GM23338 (cell line): ENCODE measurements at regions not wholly inside any gene's neighbourhood (a gene's known extent, or its start where the extent isn't known, plus 50 kb on each side); places are given as distances from the start of the nearest gene placed in this dataset.

Experiments
- ATAC-seq: fragments of 200-7000 bp; cut with Tn5 transposase; 3 replicates; pipeline ENCODE4 v1.9.1; 2020
- DNase-seq: peaks from one replicate; pipeline ENCODE4 v3.0.0-alpha.2; 2015; ENCODE audit warnings: low spot score
- H2AFZ ChIP-seq: fragments of 200-600 bp; sonication (generic); 2 replicates; pipeline ENCODE4 v1.8.0; 2016; ENCODE audit warnings: antibody characterized with exemption, mild to moderate bottlenecking, moderate library complexity
- H3F3A ChIP-seq: fragments of 200-600 bp; sonication (generic); replicated peaks from 2 replicates; pipeline ENCODE4 v1.8.0; 2017; ENCODE audit warnings: antibody characterized with exemption, mixed run types, low read depth
- H3K27ac ChIP-seq: fragments of 200-600 bp; sonication (generic); 2 replicates; pipeline ENCODE4 v1.6.1; 2016; ENCODE audit warnings: low read depth
- H3K27me3 ChIP-seq: fragments of 200-600 bp; sonication (generic); 2 replicates; pipeline ENCODE4 v1.8.0; 2016; ENCODE audit warnings: mild to moderate bottlenecking, mixed run types, moderate library complexity; ENCODE audit not compliant: insufficient read depth
- H3K36me3 ChIP-seq: fragments of 200-600 bp; sonication (generic); 2 replicates; pipeline ENCODE4 v1.8.0; 2016; ENCODE audit warnings: mild to moderate bottlenecking; ENCODE audit not compliant: insufficient read depth
- H3K4me1 ChIP-seq: fragments of 200-600 bp; sonication (generic); 2 replicates; pipeline ENCODE4 v1.8.0; 2016; ENCODE audit warnings: mild to moderate bottlenecking, moderate library complexity; ENCODE audit not compliant: insufficient read depth
- H3K4me2 ChIP-seq: fragments of 200-600 bp; sonication (generic); 2 replicates; pipeline ENCODE4 v1.7.1; 2017; ENCODE audit warnings: mixed run types
- H3K4me3 ChIP-seq: fragments of 200-600 bp; sonication (generic); 2 replicates; pipeline ENCODE4 v1.6.1; 2016; ENCODE audit warnings: mixed run types
- H3K79me2 ChIP-seq: fragments of 200-600 bp; sonication (generic); replicated peaks from 2 replicates; pipeline ENCODE4 v1.8.0; 2017; ENCODE audit warnings: mild to moderate bottlenecking; ENCODE audit not compliant: insufficient read depth
- H3K9me2 ChIP-seq: fragments of 200-600 bp; sonication (generic); 2 replicates; pipeline ENCODE4 v1.8.0; 2017; ENCODE audit not compliant: insufficient read depth
- H4K20me1 ChIP-seq: fragments of 200-600 bp; sonication (generic); replicated peaks from 2 replicates; pipeline ENCODE4 v1.8.0; 2017; ENCODE audit warnings: mild to moderate bottlenecking; ENCODE audit not compliant: insufficient read depth
- H3K27ac Mint-ChIP-seq: 2 replicates; pipeline ENCODE4 v1.8.0; 2020; ENCODE audit warnings: inconsistent platforms, mild to moderate bottlenecking, moderate library complexity, mixed read lengths
- H3K27me3 Mint-ChIP-seq: 3 replicates; pipeline ENCODE4 v1.8.0; 2022; ENCODE audit warnings: low read depth, mild to moderate bottlenecking, moderate library complexity, mixed read lengths, inconsistent platforms; ENCODE audit not compliant: insufficient read depth, poor library complexity
- H3K36me3 Mint-ChIP-seq: 3 replicates; pipeline ENCODE4 v1.8.0; 2021; ENCODE audit warnings: low read depth, mild to moderate bottlenecking, inconsistent platforms, moderate library complexity, mixed read lengths
- H3K4me1 Mint-ChIP-seq: 3 replicates; pipeline ENCODE4 v1.8.0; 2020; ENCODE audit warnings: mild to moderate bottlenecking, inconsistent platforms, mixed read lengths
- H3K4me3 Mint-ChIP-seq: 3 replicates; pipeline ENCODE4 v1.8.0; 2021; ENCODE audit warnings: moderate library complexity, mild to moderate bottlenecking, inconsistent platforms, mixed read lengths
- H3K9me3 Mint-ChIP-seq: 3 replicates; pipeline ENCODE4 v1.8.0; 2020; ENCODE audit warnings: moderate library complexity, mild to moderate bottlenecking, inconsistent platforms, mixed read lengths
- EZH2 ChIP-seq: fragments of 200-600 bp; sonication (generic); IDR thresholded peaks from one replicate; pipeline ENCODE4 v1.8.0; 2017; ENCODE audit warnings: antibody characterized with exemption, mild to moderate bottlenecking, low read depth; ENCODE audit not compliant: unreplicated experiment
- EZH2phosphoT487 ChIP-seq: fragments of 200-600 bp; sonication (generic); IDR thresholded peaks from one replicate; pipeline ENCODE4 v1.8.1; 2018; ENCODE audit warnings: antibody characterized with exemption; ENCODE audit not compliant: unreplicated experiment
- JUNB ChIP-seq: IDR thresholded peaks from one replicate; pipeline ENCODE4 v1.6.1; 2016; ENCODE audit warnings: antibody characterized with exemption; ENCODE audit not compliant: unreplicated experiment
- REST ChIP-seq: IDR thresholded peaks from one replicate; pipeline ENCODE4 v1.6.1; 2018; ENCODE audit warnings: antibody characterized with exemption; ENCODE audit not compliant: unreplicated experiment
- STAT1 ChIP-seq: IDR thresholded peaks from one replicate; pipeline ENCODE4 v1.6.1; 2016; ENCODE audit warnings: antibody characterized with exemption; ENCODE audit not compliant: unreplicated experiment
- ZNF114 ChIP-seq: fragments of 250-450 bp; sonication (Bioruptor Pico); IDR thresholded peaks from 2 replicates; pipeline ENCODE4 v1.5.0; 2020; ENCODE audit warnings: mild to moderate bottlenecking, moderate library complexity
- TF ChIP-seq, protein P1 (sequence below): fragments of 250-450 bp; sonication (Bioruptor Pico); IDR thresholded peaks from 2 replicates; pipeline ENCODE4 v1.5.0; 2020; ENCODE audit warnings: mild to moderate bottlenecking, moderate library complexity
- TF ChIP-seq, protein P2 (sequence below): IDR thresholded peaks from 2 replicates; pipeline ENCODE4 v1.6.1; 2016; ENCODE audit warnings: antibody characterized with exemption

DNA sequence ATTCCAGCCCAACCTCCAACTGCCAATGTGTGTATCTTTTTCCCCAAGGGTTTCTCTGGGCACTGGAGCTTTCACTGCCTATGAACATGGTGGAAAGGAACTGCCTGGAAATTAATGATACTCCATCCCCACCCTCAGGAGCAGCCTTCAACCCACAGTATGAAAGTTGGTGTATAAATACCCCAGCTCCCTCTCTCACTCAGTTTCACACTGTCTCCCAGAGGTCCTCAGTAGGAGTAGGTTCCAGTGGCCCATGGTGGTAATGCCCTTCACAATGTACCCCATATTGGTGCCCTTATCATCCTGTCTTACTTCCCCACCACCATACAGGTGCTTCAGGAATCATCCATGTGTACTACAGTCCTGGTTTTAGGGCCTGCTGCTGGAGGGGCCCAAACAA, 462.6 kb downstream of the MIAT start (continued):
- TF ChIP-seq, protein P1, sequence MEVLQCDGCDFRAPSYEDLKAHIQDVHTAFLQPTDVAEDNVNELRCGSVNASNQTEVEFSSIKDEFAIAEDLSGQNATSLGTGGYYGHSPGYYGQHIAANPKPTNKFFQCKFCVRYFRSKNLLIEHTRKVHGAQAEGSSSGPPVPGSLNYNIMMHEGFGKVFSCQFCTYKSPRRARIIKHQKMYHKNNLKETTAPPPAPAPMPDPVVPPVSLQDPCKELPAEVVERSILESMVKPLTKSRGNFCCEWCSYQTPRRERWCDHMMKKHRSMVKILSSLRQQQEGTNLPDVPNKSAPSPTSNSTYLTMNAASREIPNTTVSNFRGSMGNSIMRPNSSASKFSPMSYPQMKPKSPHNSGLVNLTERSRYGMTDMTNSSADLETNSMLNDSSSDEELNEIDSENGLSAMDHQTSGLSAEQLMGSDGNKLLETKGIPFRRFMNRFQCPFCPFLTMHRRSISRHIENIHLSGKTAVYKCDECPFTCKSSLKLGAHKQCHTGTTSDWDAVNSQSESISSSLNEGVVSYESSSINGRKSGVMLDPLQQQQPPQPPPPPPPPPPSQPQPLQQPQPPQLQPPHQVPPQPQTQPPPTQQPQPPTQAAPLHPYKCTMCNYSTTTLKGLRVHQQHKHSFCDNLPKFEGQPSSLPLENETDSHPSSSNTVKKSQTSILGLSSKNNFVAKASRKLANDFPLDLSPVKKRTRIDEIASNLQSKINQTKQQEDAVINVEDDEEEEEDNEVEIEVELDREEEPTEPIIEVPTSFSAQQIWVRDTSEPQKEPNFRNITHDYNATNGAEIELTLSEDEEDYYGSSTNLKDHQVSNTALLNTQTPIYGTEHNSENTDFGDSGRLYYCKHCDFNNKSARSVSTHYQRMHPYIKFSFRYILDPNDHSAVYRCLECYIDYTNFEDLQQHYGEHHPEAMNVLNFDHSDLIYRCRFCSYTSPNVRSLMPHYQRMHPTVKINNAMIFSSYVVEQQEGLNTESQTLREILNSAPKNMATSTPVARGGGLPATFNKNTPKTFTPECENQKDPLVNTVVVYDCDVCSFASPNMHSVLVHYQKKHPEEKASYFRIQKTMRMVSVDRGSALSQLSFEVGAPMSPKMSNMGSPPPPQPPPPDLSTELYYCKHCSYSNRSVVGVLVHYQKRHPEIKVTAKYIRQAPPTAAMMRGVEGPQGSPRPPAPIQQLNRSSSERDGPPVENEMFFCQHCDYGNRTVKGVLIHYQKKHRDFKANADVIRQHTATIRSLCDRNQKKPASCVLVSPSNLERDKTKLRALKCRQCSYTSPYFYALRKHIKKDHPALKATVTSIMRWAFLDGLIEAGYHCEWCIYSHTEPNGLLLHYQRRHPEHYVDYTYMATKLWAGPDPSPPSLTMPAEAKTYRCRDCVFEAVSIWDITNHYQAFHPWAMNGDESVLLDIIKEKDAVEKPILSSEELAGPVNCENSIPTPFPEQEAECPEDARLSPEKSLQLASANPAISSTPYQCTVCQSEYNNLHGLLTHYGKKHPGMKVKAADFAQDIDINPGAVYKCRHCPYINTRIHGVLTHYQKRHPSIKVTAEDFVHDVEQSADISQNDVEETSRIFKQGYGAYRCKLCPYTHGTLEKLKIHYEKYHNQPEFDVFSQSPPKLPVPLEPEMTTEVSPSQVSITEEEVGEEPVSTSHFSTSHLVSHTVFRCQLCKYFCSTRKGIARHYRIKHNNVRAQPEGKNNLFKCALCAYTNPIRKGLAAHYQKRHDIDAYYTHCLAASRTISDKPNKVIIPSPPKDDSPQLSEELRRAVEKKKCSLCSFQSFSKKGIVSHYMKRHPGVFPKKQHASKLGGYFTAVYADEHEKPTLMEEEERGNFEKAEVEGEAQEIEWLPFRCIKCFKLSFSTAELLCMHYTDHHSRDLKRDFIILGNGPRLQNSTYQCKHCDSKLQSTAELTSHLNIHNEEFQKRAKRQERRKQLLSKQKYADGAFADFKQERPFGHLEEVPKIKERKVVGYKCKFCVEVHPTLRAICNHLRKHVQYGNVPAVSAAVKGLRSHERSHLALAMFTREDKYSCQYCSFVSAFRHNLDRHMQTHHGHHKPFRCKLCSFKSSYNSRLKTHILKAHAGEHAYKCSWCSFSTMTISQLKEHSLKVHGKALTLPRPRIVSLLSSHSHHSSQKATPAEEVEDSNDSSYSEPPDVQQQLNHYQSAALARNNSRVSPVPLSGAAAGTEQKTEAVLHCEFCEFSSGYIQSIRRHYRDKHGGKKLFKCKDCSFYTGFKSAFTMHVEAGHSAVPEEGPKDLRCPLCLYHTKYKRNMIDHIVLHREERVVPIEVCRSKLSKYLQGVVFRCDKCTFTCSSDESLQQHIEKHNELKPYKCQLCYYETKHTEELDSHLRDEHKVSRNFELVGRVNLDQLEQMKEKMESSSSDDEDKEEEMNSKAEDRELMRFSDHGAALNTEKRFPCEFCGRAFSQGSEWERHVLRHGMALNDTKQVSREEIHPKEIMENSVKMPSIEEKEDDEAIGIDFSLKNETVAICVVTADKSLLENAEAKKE (CRISPR knock-in tag): no peak
- TF ChIP-seq STAT1 (no peak), JUNB (no peak), EZH2 (no peak)
- TF ChIP-seq, protein P2, sequence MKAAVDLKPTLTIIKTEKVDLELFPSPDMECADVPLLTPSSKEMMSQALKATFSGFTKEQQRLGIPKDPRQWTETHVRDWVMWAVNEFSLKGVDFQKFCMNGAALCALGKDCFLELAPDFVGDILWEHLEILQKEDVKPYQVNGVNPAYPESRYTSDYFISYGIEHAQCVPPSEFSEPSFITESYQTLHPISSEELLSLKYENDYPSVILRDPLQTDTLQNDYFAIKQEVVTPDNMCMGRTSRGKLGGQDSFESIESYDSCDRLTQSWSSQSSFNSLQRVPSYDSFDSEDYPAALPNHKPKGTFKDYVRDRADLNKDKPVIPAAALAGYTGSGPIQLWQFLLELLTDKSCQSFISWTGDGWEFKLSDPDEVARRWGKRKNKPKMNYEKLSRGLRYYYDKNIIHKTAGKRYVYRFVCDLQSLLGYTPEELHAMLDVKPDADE: no peak

DNA sequence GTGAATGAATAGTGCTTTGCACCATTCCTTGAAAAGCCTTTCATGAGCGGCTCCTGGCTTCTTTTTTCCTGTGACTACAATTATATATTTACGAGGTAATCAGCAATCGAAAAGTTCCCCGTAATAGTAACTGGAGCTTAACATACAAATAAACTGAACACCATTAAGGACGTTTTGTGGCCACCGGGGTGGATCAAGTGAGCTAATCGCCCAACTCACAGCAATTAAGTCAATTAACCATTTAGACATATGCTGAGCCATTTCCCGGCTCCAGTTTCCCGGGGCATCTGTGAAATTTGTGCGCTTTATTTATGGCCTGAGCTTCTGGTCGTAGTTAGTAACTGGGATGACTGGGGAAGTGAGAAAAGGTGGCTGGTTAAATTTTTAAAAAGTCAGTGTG, 465.2 kb downstream of the MIAT start:
- H3K36me3 Mint-ChIP-seq: no peaks in the 10 kb centered on the region
- H3K27me3 Mint-ChIP-seq: no peaks in the 10 kb centered on the region
- H3K9me2 ChIP-seq: no peaks in the 10 kb centered on the region
- no peak overlapping the region for H3K4me3 ChIP-seq
- no peaks in the 10 kb centered on the region for H3K9me3 Mint-ChIP-seq
- H3K4me2 ChIP-seq: no peak overlapping the region
- no peaks in the 10 kb centered on the region for H3F3A ChIP-seq
- DNase-seq (no peak), ATAC-seq (no peak)
- H3K36me3 ChIP-seq: no peaks in the 10 kb centered on the region
- no peaks in the 10 kb centered on the region for H3K4me1 Mint-ChIP-seq
- H3K27me3 ChIP-seq: no peaks in the 10 kb centered on the region
- H4K20me1 ChIP-seq: no peaks in the 10 kb centered on the region
- H3K27ac Mint-ChIP-seq: no peak overlapping the region
- no peak overlapping the region for H2AFZ ChIP-seq
- no peaks in the 10 kb centered on the region for H3K79me2 ChIP-seq
- no peak overlapping the region for H3K4me3 Mint-ChIP-seq
- no peak overlapping the region for H3K27ac ChIP-seq
- H3K4me1 ChIP-seq: no peaks in the 10 kb centered on the region
- TF ChIP-seq JUNB: no peak
- no peak for TF ChIP-seq EZH2
- TF ChIP-seq STAT1: no peak
- no peak for TF ChIP-seq EZH2phosphoT487
- TF ChIP-seq REST: no peak
- TF ChIP-seq ZNF114 (CRISPR knock-in tag): no peak
